B cell (primary cell): ENCODE measurements at regions not wholly inside any gene's neighbourhood (a gene's known extent, or its start where the extent isn't known, plus 50 kb on each side); places are given as distances from the start of the nearest gene placed in this dataset.
A peak's percentile ranks its signal among the peaks of the same experiment; 100 is the strongest.

Source experiments
- ATAC-seq: fragments of 200-7000 bp; cut with Tn5 transposase; one replicate; pipeline ENCODE4 v1.10.0; 2021; ENCODE audit warnings: low read depth, mild to moderate bottlenecking, moderate number of reproducible peaks, moderate library complexity
- CTCF ChIA-PET: fragments of 350-600 bp; sonication (Branson Sonifier 250); formaldehyde crosslinking; loops from one replicate; lab custom pipeline; 2021; ENCODE audit warnings: antibody characterized with exemption, inconsistent platforms; lab: Charles Lee
- POLR2A ChIA-PET: fragments of 350-600 bp; sonication (Branson Sonifier 250); formaldehyde crosslinking; loops from one replicate; lab custom pipeline; 2021; ENCODE audit warnings: antibody characterized with exemption; lab: Charles Lee
- DNase-seq: peaks from one replicate; pipeline ENCODE4 v3.0.0; 2013
- H2AFZ ChIP-seq: 2 replicates; pipeline ENCODE4 v1.6.1; 2012; ENCODE audit warnings: mild to moderate bottlenecking, low read depth, low read length; ENCODE audit not compliant: insufficient read depth, poor library complexity, severe bottlenecking
- H3K27ac ChIP-seq, 2 donors: 1 replicate in 1 of 2; 2 replicates in 1 of 2; pipeline ENCODE4 v1.5.1; 2012 to 2013; ENCODE audit warnings: low read length in 2 of 2, mild to moderate bottlenecking in 2 of 2, moderate library complexity in 1 of 2
- H3K27me3 ChIP-seq, 4 experiments: fragments of 200-600 bp in 1 of 4; sonication (generic) in 1 of 4; replicated peaks in 1 of 4; 1 replicate in 2 of 4; 2 replicates in 2 of 4; pipeline versions ENCODE4 v1.6.1 to v1.7.0; 2013 to 2016; ENCODE audit warnings: low read length in 3 of 4, mild to moderate bottlenecking in 2 of 4, mixed read lengths in 1 of 4, moderate library complexity in 1 of 4; ENCODE audit not compliant: insufficient read depth in 4 of 4, control insufficient read depth in 3 of 4; ENCODE audit errors: control extremely low read depth in 1 of 4
- H3K36me3 ChIP-seq, 2 experiments: replicated peaks in 1 of 2; 1 replicate in 1 of 2; 2 replicates in 1 of 2; pipeline versions ENCODE4 v1.6.1 to v1.7.1; 2013; ENCODE audit warnings: low read length in 1 of 2; ENCODE audit not compliant: insufficient read depth in 2 of 2, control insufficient read depth in 1 of 2; ENCODE audit errors: control extremely low read depth in 1 of 2, extremely low read depth in 1 of 2
- H3K4me1 ChIP-seq, 2 donors: fragments of 200-600 bp in 1 of 2; sonication (generic) in 1 of 2; 1 replicate in 1 of 2; 2 replicates in 1 of 2; pipeline versions ENCODE4 v1.5.1 to v1.6.1; 2013 to 2017; ENCODE audit warnings: low read length in 2 of 2; ENCODE audit not compliant: control insufficient read depth in 2 of 2, insufficient read depth in 2 of 2
- H3K4me2 ChIP-seq: replicated peaks from 2 replicates; pipeline ENCODE3; 2012; ENCODE audit warnings: mild to moderate bottlenecking, low read depth, low read length; ENCODE audit not compliant: poor library complexity, severe bottlenecking
- H3K4me3 ChIP-seq, 5 experiments: fragments of 200-600 bp in 1 of 5; sonication (generic) in 1 of 5; 1 replicate in 3 of 5; 2 replicates in 2 of 5; pipeline versions ENCODE4 v1.5.1 to v1.7.0; 2011 to 2016; ENCODE audit warnings: low read length in 4 of 5, mild to moderate bottlenecking in 4 of 5, low read depth in 2 of 5, control low read depth in 1 of 5, moderate library complexity in 1 of 5; ENCODE audit not compliant: insufficient read depth in 1 of 5; ENCODE audit errors: control extremely low read depth in 1 of 5, extremely low read depth in 1 of 5
- H3K79me2 ChIP-seq: fragments of 200-600 bp; sonication (generic); one replicate; pipeline ENCODE4 v1.6.0; 2016; ENCODE audit warnings: low read length; ENCODE audit not compliant: control insufficient read depth, insufficient read depth
- H3K9ac ChIP-seq: fragments of 200-600 bp; sonication (generic); 2 replicates; pipeline ENCODE4 v1.6.1; 2017; ENCODE audit warnings: mild to moderate bottlenecking, low read length, moderate library complexity
- H3K9me3 ChIP-seq, 3 donors: one replicate each; pipeline versions ENCODE4 v1.6.1 to v1.7.1; 2013; ENCODE audit warnings: low read length in 2 of 3; ENCODE audit not compliant: control insufficient read depth in 2 of 3, insufficient read depth in 1 of 3; ENCODE audit errors: control extremely low read depth in 1 of 3
- H4K20me1 ChIP-seq: 2 replicates; pipeline ENCODE4 v1.6.0; 2012; ENCODE audit warnings: mild to moderate bottlenecking, low read length; ENCODE audit not compliant: insufficient read depth, control insufficient read depth, poor library complexity, severe bottlenecking
- H3K27ac Mint-ChIP-seq: one replicate; pipeline ENCODE4 v1.8.0; 2021; ENCODE audit warnings: mixed read lengths
- H3K27me3 Mint-ChIP-seq: one replicate; pipeline ENCODE4 v1.8.0; 2021; ENCODE audit warnings: mixed read lengths
- H3K4me1 Mint-ChIP-seq: one replicate; pipeline ENCODE4 v1.8.0; 2021; ENCODE audit warnings: mixed read lengths
- H3K4me3 Mint-ChIP-seq: one replicate; pipeline ENCODE4 v1.8.0; 2021; ENCODE audit warnings: mixed read lengths
- H3K9me3 Mint-ChIP-seq: one replicate; pipeline ENCODE4 v1.8.0; 2022; ENCODE audit warnings: mixed read lengths; ENCODE audit not compliant: insufficient read depth
- EZH2 ChIP-seq: IDR thresholded peaks from 2 replicates; pipeline ENCODE4 v1.6.1; 2012; ENCODE audit warnings: borderline replicate concordance, low read depth, mild to moderate bottlenecking, moderate library complexity, low read length; ENCODE audit not compliant: insufficient read depth, poor library complexity, severe bottlenecking
- WGBS: methylation state at CpG from one replicate; pipeline ENCODE4 v1.1.5; 2013; ENCODE audit warnings: missing lambda C conversion rate; ENCODE audit not compliant: insufficient coverage; 5-methylcytosine and 5-hydroxymethylcytosine counted together
- intact Hi-C: fragments of 100-400 bp; cut with micrococcal nuclease; formaldehyde crosslinking; loops from one replicate; pipeline ENCODE4 v1.10.0; 2022
- TF ChIP-seq, protein P1 (sequence below): fragments of 200-600 bp; IDR thresholded peaks from one replicate; pipeline ENCODE4 v1.8.0; 2022; ENCODE audit warnings: antibody characterized with exemption, mild to moderate bottlenecking

DNA sequence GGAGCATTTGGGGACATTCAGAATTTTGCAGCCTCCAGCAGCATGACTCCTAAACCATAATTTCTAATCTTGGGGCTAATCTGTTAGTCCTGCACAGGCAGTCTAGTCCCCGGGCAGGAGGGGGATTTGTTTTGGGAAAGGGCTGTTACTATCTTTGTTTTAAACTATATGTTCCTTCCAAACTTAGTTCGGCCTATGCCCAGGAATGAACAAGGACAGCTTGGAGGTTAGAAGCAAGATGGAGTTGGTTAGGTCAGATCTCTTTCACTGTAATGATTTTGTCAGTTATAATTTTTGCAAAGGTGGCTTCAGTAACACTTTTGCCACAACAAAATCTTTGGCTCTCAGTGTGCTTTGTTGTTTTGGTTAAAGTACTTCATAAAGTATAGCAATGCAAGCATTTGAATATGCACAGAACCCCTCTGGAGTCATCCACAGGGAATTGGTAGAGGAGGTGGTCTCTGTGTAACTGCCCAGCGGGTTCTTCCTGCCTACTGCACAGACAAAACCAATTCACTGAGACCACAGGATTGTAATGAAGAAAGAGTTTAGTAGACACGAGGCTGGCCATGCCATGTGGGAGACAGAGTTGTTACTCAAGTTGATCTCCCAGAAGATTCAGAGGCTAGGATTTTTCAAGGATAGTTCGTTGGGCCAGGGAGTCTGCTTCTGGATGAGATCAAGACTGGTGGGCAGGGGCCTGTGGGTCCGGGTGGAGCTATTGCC lies 224.1 kb upstream of the MYLIP start:
- Histone ChIP-seq H3K36me3 (no peaks in the 10 kb centered on the region), H3K4me1 (peaks cover 48 to 53% of the 10 kb centered on the region in 2 donors), H3K27ac (peak overlapping the region; percentile 44 to 55), H3K79me2 (no peaks in the 10 kb centered on the region), H3K4me3 (peak overlapping the region in 1 of 5 experiments; percentile 3), H2AFZ (peak overlapping the region; percentile 31), H3K4me2 (peak overlapping the region; percentile 45), H4K20me1 (no peaks in the 10 kb centered on the region), H3K27me3 (no peaks in the 10 kb centered on the region), H3K9ac (peak overlapping the region; percentile 1), H3K9me3 (no peaks in the 10 kb centered on the region)
- DNase-seq (no peak), ATAC-seq (no peak)
- Mint-ChIP-seq H3K4me3 (peak overlapping the region; percentile 63), H3K9me3 (no peaks in the 10 kb centered on the region), H3K27ac (peak overlapping the region; percentile 83), H3K27me3 (no peaks in the 10 kb centered on the region), H3K4me1 (peaks cover 68% of the 10 kb centered on the region)
- CTCF ChIA-PET = interaction anchor here (1.7 kb wide), 1 partner anchor 10 kb away, joined by 9 read pairs; no protein-coding TSS in a partner anchor
- 76% methylated on average over 2 of the region's 6 CpGs for WGBS
- intact Hi-C loops = no loop called here
- POLR2A ChIA-PET = no interaction called here
- no peak for TF ChIP-seq EZH2

DNA sequence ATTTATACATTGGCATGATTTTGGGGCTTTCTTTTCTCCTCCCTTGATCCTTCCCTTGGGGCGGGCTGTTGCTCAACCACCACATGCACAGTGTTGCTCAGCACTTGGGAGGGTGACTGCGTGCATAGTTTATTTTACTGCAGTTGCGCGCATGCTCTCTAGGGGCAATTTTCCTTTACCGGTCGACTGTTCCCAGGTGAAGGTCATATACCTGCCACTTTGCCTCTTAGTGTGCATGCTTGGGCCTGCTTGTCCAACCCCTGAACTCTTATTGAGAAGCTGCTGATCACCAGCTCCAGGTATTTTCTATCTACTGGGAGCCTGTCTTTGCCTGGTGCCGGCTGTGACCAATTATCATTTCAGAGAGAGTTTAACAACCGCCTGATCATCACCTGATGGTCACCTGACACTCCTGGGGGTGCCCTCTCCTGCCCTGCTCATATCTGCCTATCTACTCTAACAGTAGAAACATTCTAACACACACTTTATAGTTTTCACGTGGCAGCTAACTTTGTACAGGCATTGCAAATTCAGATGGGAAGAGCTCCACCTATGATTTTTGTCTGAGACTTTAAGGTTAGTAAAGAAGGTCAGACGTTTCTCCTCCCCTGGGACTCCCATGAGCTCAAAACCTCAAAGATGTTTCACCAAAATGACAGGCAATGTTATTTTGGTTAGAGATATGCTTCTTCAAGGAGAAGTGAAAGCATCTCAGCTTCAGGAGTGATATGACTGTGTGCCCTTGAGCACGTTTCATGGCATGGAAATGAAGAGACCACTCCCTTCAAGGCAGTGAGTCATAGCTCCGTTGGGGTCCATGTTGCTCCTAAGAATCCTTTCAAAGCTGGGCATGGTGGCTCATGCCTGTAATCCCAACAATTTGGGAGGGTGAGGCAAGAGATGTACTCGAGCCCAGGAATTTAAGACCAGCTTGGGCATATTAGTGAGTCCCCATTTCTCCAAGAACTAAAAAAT lies 227.5 kb upstream of the MYLIP start:
- no peaks in the 10 kb centered on the region for H4K20me1 ChIP-seq
- peak overlapping the region; percentile 61 for H2AFZ ChIP-seq
- H3K9me3 ChIP-seq = no peaks in the 10 kb centered on the region
- peaks cover 60 to 61% of the 10 kb centered on the region in 2 donors for H3K4me1 ChIP-seq
- Mint-ChIP-seq H3K4me1 (peaks cover 80% of the 10 kb centered on the region), H3K27ac (peak overlapping the region; percentile 93), H3K9me3 (no peaks in the 10 kb centered on the region), H3K4me3 (peak overlapping the region; percentile 85), H3K27me3 (no peaks in the 10 kb centered on the region)
- ChIA-PET POLR2A (interaction anchor here (0.5 to 1.5 kb wide), 10 partner anchors 9 to 1811 kb away, joined by 3 to 10 read pairs (median 4); partner anchors contain the start of gene MYLIP), CTCF (interaction anchor here (0.8 to 3.0 kb wide), 14 partner anchors 10 to 304 kb away, joined by 3 to 38 read pairs (median 4); partner anchors contain the start of gene MYLIP)
- WGBS = 23% methylated on average over 12 of the region's 13 CpGs
- intact Hi-C loops = loop anchor here (1.0 to 2.0 kb wide), 5 partner anchors 15 to 304 kb away; partner anchors contain the start of gene MYLIP
- H3K4me3 ChIP-seq = peak overlapping the region in 3 of 5 experiments; percentile 19 to 43 (median 42)
- DNase-seq = peak; percentile 93
- H3K27ac ChIP-seq = peak overlapping the region; percentile 84 to 93
- no peaks in the 10 kb centered on the region for H3K79me2 ChIP-seq
- H3K36me3 ChIP-seq = no peaks in the 10 kb centered on the region
- peak; percentile 80 for ATAC-seq
- no peak for TF ChIP-seq EZH2
- TF ChIP-seq, protein P1, sequence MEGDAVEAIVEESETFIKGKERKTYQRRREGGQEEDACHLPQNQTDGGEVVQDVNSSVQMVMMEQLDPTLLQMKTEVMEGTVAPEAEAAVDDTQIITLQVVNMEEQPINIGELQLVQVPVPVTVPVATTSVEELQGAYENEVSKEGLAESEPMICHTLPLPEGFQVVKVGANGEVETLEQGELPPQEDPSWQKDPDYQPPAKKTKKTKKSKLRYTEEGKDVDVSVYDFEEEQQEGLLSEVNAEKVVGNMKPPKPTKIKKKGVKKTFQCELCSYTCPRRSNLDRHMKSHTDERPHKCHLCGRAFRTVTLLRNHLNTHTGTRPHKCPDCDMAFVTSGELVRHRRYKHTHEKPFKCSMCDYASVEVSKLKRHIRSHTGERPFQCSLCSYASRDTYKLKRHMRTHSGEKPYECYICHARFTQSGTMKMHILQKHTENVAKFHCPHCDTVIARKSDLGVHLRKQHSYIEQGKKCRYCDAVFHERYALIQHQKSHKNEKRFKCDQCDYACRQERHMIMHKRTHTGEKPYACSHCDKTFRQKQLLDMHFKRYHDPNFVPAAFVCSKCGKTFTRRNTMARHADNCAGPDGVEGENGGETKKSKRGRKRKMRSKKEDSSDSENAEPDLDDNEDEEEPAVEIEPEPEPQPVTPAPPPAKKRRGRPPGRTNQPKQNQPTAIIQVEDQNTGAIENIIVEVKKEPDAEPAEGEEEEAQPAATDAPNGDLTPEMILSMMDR = peak; percentile 17
- no peaks in the 10 kb centered on the region for H3K27me3 ChIP-seq
- peak overlapping the region; percentile 68 for H3K4me2 ChIP-seq
- peak overlapping the region; percentile 46 for H3K9ac ChIP-seq
